DOHH2 (cell line): ENCODE measurements at regions not wholly inside any gene's neighbourhood (a gene's known extent, or its start where the extent isn't known, plus 50 kb on each side); places are given as distances from the start of the nearest gene placed in this dataset.

Source experiments
- EZH2phosphoT487 ChIP-seq: fragments of 200-600 bp; sonication (generic); IDR thresholded peaks from 2 replicates; pipeline ENCODE4 v1.6.1; 2017; ENCODE audit warnings: borderline replicate concordance, mild to moderate bottlenecking, antibody characterized with exemption, low read length, moderate library complexity, mixed read lengths
- TF ChIP-seq, protein P1 (sequence below): fragments of 200-600 bp; sonication (generic); IDR thresholded peaks from one replicate; pipeline ENCODE4 v1.5.1; 2014; ENCODE audit warnings: antibody characterized with exemption, mild to moderate bottlenecking, low read depth, low read length; ENCODE audit not compliant: poor library complexity, severe bottlenecking

DNA sequence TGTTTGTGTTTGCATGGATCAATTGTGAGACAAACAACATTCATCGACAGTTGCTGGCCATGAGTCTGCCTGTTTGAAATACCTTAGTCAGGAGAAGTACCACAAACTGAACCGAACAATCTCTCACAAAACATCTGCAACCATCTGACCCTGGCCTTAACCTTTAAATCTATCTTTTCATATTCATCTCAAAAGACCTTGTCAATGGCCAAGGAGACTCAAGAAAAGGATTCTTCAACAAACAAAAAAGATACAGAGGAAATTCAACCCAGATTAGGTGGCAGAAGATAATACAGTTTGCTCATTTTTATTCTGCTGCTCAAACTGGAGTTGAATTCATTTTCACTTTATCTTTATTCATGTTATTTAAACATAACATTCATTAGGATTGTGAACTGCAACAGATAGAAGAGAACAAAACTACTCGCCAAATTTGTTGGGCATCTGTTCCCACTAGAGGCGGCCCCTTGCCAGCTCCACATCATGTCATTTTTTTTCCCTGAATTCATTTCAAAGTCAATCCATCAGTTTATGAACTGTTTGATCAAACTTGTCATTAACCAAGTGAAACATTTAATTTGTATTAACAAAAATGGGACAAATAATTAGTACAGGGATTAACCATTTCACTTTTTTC lies 152.3 kb upstream of the OTX2 start:
- TF ChIP-seq, protein P1, sequence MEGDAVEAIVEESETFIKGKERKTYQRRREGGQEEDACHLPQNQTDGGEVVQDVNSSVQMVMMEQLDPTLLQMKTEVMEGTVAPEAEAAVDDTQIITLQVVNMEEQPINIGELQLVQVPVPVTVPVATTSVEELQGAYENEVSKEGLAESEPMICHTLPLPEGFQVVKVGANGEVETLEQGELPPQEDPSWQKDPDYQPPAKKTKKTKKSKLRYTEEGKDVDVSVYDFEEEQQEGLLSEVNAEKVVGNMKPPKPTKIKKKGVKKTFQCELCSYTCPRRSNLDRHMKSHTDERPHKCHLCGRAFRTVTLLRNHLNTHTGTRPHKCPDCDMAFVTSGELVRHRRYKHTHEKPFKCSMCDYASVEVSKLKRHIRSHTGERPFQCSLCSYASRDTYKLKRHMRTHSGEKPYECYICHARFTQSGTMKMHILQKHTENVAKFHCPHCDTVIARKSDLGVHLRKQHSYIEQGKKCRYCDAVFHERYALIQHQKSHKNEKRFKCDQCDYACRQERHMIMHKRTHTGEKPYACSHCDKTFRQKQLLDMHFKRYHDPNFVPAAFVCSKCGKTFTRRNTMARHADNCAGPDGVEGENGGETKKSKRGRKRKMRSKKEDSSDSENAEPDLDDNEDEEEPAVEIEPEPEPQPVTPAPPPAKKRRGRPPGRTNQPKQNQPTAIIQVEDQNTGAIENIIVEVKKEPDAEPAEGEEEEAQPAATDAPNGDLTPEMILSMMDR = no peak
- no peak for TF ChIP-seq EZH2phosphoT487
